K562 (cell line): ENCODE measurements at regions not wholly inside any gene's neighbourhood (a gene's known extent, or its start where the extent isn't known, plus 50 kb on each side); places are given as distances from the start of the nearest gene placed in this dataset.

Source experiments
- BRD4 ChIP-seq: fragments of 200-600 bp; sonication (generic); IDR thresholded peaks from 2 replicates; pipeline ENCODE4 v1.6.1; 2017; ENCODE audit warnings: inconsistent platforms
- CBX5 ChIP-seq: IDR thresholded peaks from 2 replicates; pipeline ENCODE4 v1.6.1; 2014; ENCODE audit warnings: low read depth, borderline replicate concordance
- CEBPZ ChIP-seq: fragments of 150-350 bp; IDR thresholded peaks from 2 replicates; pipeline ENCODE4 v1.6.1; 2014; ENCODE audit warnings: low read depth, mild to moderate bottlenecking, low read length, borderline replicate concordance
- E2F6 ChIP-seq, 2 experiments: IDR thresholded peaks; 2 replicates each; pipeline ENCODE4 v1.6.1; 2011; ENCODE audit warnings: borderline replicate concordance in 1 of 2, control low read depth in 1 of 2, low read depth in 1 of 2, low read length in 1 of 2, mild to moderate bottlenecking in 1 of 2, mixed read lengths in 1 of 2, moderate library complexity in 1 of 2; ENCODE audit not compliant: insufficient read depth in 1 of 2, insufficient read length in 1 of 2, poor library complexity in 1 of 2, severe bottlenecking in 1 of 2; ENCODE audit errors: extremely low read depth in 1 of 2
- E4F1 ChIP-seq: fragments of 250-450 bp; sonication (Bioruptor Pico); IDR thresholded peaks from 2 replicates; pipeline ENCODE4 v1.5.0; 2021; ENCODE audit warnings: mild to moderate bottlenecking, borderline replicate concordance
- EP300 ChIP-seq: IDR thresholded peaks from 2 replicates; pipeline ENCODE4 v1.6.1; 2012; ENCODE audit warnings: low read length, improper control_type of control experiment
- ETS2 ChIP-seq: IDR thresholded peaks from 2 replicates; pipeline ENCODE4 v1.6.1; 2016; ENCODE audit warnings: borderline replicate concordance, missing genetic modification characterization, mild to moderate bottlenecking, moderate library complexity, missing compliant biosample characterization; ENCODE audit not compliant: poor library complexity, severe bottlenecking
- HEY1 ChIP-seq: fragments of 250-450 bp; sonication (Bioruptor Pico); IDR thresholded peaks from 2 replicates; pipeline ENCODE4 v1.5.0; 2020; ENCODE audit warnings: mild to moderate bottlenecking, moderate library complexity, borderline replicate concordance
- HNRNPK ChIP-seq: fragments of 200-400 bp; formaldehyde crosslinking; IDR thresholded peaks from one replicate; pipeline ENCODE4 v1.6.1; 2018; ENCODE audit warnings: mild to moderate bottlenecking, low read depth, low read length; ENCODE audit not compliant: poor library complexity, severe bottlenecking
- MAFK ChIP-seq: IDR thresholded peaks from 2 replicates; pipeline ENCODE4 v1.6.1; 2011; ENCODE audit warnings: low read length, improper control_type of control experiment
- MCM7 ChIP-seq, 2 experiments: fragments of 450-650 bp; IDR thresholded peaks; 2 replicates each; pipeline ENCODE4 v1.6.1; 2016 to 2018
- NFXL1 ChIP-seq: fragments of 450-650 bp; formaldehyde crosslinking; IDR thresholded peaks from 2 replicates; pipeline ENCODE4 v1.4.0; 2021; ENCODE audit warnings: mild to moderate bottlenecking
- POLR2AphosphoS2 ChIP-seq: IDR thresholded peaks from 2 replicates; pipeline ENCODE4 v1.6.1; 2012; ENCODE audit warnings: low read length, improper control_type of control experiment
- TEAD2 ChIP-seq: fragments of 450-650 bp; IDR thresholded peaks from 2 replicates; pipeline ENCODE4 v1.6.1; 2016; ENCODE audit warnings: missing genetic modification characterization, control low read depth, missing compliant biosample characterization
- TEAD4 ChIP-seq, 2 experiments: sonication (generic) in 1 of 2; formaldehyde crosslinking in 1 of 2; IDR thresholded peaks; 2 replicates each; pipeline versions ENCODE4 v1.6.1 to v1.8.0; 2012 to 2022; ENCODE audit warnings: borderline replicate concordance in 1 of 2, inconsistent platforms in 1 of 2, low read length in 1 of 2, mild to moderate bottlenecking in 1 of 2, missing genetic modification reagents in 1 of 2
- ZBTB17 ChIP-seq: fragments of 450-650 bp; formaldehyde crosslinking; IDR thresholded peaks from 2 replicates; pipeline ENCODE4 v1.4.0; 2020; ENCODE audit warnings: mild to moderate bottlenecking
- ZNF197 ChIP-seq: fragments of 200-800 bp; sonication (Bioruptor generic); IDR thresholded peaks from 2 replicates; pipeline ENCODE4 v1.6.1; 2016; ENCODE audit warnings: low read depth, missing genetic modification characterization, missing compliant biosample characterization
- ZNF444 ChIP-seq: fragments of 250-450 bp; sonication (Bioruptor Pico); IDR thresholded peaks from 2 replicates; pipeline ENCODE4 v1.4.0; 2020; ENCODE audit warnings: mild to moderate bottlenecking, moderate library complexity

- no peak for TF ChIP-seq CEBPZ
- TF ChIP-seq ETS2 (tag) = no peak
- peak; percentile 54; the same call in 1 of the 2 replicates for TF ChIP-seq EP300
- no peak for TF ChIP-seq CBX5
- TF ChIP-seq MAFK = no peak
- no peak for TF ChIP-seq TEAD2 (tag)
- TF ChIP-seq HEY1 = 0 out of 2 replicates have a peak, but pooled peaks have one; percentile 52
- TF ChIP-seq POLR2AphosphoS2 = no peak
- peak; percentile 28; the same call in 1 of the 2 replicates for TF ChIP-seq ZBTB17
- TF ChIP-seq E2F6 (IDR thresholded peaks at IDR 0.05; ENCODE audit: borderline replicate concordance in 1 of 2, extremely low read depth in 1 of 2, insufficient read depth in 1 of 2, insufficient read length in 1 of 2, low read depth in 1 of 2, low read length in 1 of 2, poor library complexity in 1 of 2, severe bottlenecking in 1 of 2) = no peak
- 0 out of 2 replicates have a peak, but pooled peaks have one; percentile 46 for TF ChIP-seq BRD4
- TF ChIP-seq MCM7 (IDR thresholded peaks at IDR 0.05) = no peak
- TF ChIP-seq HNRNPK = no peak
- TF ChIP-seq NFXL1 (CRISPR knock-in tag) = no peak
- peak; percentile 39; the same call in 1 of the 2 replicates for TF ChIP-seq TEAD4 (IDR thresholded peaks at IDR 0.05; ENCODE audit: low read length)
- no peak for TF ChIP-seq TEAD4 (CRISPR knock-in tag; IDR thresholded peaks at IDR 0.05; ENCODE audit: borderline replicate concordance)
- no peak for TF ChIP-seq ZNF444 (CRISPR knock-in tag)
- TF ChIP-seq E4F1 = no peak
- 0 out of 2 replicates have a peak, but pooled peaks have one; percentile 56 for TF ChIP-seq ZNF197 (CRISPR knock-in tag)
Measured at GRCh38 chr3:171980578-171981270, 58.7 kb upstream of the FNDC3B start (continued).
